M059J (cell line): ENCODE measurements at regions not wholly inside any gene's neighbourhood (a gene's known extent, or its start where the extent isn't known, plus 50 kb on each side); places are given as distances from the start of the nearest gene placed in this dataset.
"Not testable (repeated sequence)": the region's sequence is repeated elsewhere in the genome, so short reads cannot be mapped to it uniquely, and the experiment has no call there.

Experiments
- DNase-seq: peaks from one replicate; pipeline ENCODE4 v3.0.0-alpha.2; 2012; ENCODE audit warnings: low read depth

DNA sequence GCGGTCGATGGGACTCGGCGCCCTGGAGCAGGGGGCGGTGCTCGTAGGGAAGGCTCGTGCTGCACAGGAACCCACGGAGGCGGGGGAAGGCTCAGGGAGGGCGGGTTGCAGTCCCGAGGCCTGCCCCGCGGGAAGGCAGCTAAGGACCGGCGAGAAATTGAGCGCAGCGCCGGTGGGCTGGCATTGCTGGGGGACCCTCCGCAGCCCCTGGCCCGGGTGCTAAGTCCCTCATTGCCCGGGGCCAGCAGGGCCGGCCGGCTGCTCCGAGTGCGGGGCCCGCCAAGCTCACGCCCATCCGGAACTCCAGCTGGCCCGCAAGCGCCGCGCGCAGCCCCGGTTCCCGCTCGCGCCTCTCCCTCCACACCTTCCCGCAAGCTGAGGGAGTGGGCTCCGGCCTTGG lies 576.8 kb upstream of the LINC00305 start:
- DNase-seq: not testable (repeated sequence)

- DNase-seq: no peak
Measured at GRCh38 chr18:64720781-64721464, 572.0 kb upstream of the LINC00305 start.

- no peak for DNase-seq
Measured at GRCh38 chr18:64718808-64719207, 569.9 kb upstream of the LINC00305 start.

- no peak for DNase-seq
Measured at GRCh38 chr18:64717026-64717425, 568.1 kb upstream of the LINC00305 start.

GRCh38 chr18:64714086-64714485 lies 565.2 kb upstream of the LINC00305 start:
- no peak for DNase-seq

DNA sequence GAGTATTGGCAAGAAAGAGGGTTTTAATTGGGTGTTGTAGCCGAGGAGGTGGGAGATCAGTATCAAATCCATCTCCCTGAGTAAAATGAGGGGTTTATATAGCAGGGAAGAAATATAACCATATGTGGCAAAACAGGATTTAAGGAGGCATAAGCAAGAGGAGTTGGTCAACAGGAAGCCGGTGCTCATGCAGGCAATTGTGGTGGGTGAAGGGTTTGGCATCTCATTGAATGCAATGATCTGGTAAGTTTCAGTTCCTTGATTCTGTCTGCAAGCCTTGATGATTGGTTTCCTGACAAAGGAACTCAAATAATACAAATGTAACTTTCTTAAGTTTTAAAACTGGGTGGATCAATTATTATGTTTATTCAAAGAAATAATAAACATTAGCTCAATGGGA lies 564.4 kb upstream of the LINC00305 start:
- DNase-seq: no peak

GRCh38 chr18:64712035-64712434 lies 563.1 kb upstream of the LINC00305 start:
- no peak for DNase-seq

- DNase-seq: no peak
Measured at GRCh38 chr18:64710105-64710861, 561.4 kb upstream of the LINC00305 start.

- no peak for DNase-seq
Measured at GRCh38 chr18:64707052-64707451, 558.2 kb upstream of the LINC00305 start.

DNA sequence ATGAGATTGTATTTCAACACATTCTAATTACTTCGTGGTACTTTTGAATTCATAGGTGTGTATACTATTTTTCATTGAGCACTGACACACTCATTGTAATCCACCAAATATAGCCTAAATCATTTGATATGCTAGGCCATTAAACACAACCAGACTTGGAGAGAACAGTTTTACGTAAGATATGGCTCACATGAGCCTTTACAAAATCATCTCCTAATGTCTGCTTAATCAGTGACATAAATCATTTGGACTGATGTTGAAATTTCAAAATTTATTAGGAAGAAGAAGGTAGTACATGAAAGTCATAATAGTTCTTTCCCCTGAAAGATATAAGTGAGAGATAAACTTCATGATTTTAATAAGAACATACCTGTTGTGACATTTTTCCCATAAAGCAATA lies 550.2 kb upstream of the LINC00305 start:
- no peak for DNase-seq

- no peak for DNase-seq
Measured at GRCh38 chr18:64695851-64696553, 547.1 kb upstream of the LINC00305 start.

DNA sequence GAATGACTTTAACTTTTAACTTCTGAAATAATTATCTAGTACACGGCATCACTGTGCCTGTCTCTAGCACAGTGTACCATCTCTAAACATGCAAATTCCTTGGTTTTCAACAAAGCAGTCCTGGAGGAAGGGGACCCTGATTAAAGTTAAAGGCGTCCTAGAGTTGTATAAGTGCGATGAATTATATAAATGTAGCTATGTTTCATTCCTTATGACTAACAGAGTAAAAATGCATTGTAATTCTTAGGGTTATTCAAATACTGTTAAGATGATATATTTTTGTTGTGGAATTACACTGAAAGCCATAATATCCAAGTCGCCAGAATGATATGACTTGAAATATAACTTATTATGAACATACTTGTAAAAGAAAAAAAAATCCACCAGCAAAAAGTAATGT lies 544.9 kb upstream of the LINC00305 start:
- no peak for DNase-seq

DNA sequence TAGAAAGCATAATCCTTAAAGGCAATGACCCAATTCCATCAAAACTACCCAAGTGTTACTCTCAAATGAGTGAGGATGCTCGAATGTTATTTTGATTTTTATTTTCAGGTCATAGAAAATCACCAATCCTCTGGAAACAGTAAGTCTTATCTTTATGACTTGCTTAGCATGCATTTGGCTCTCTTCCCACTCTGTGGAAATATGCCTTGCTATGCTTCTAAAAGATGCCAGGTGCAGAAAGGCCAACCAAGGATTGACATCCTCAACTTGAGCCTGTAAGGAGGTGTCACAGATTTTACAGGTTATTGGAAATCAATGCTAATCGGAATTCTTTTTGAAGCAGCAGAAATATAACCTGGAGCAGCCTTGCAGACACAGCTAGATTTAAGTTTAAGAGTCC lies 543.9 kb upstream of the LINC00305 start:
- DNase-seq: no peak

DNA sequence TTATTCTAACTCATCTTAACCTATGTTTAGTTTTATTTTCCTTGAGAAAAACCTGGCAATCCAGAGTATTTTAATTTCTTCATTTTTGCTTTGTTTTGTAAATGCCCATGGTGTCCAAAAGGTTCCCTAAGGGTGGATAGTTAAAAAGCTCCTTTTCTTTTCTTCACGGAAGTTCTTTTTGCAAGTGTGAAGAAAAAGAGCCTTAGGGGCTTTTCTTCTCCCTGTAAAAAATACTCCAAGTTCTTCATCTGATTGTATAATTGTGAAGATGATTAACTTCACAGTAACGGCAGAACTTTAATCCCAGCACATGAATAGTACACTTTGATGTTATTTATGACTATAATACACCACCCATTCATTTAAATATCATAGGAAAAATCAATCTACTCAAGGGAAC lies 530.2 kb upstream of the LINC00305 start:
- no peak for DNase-seq

DNA sequence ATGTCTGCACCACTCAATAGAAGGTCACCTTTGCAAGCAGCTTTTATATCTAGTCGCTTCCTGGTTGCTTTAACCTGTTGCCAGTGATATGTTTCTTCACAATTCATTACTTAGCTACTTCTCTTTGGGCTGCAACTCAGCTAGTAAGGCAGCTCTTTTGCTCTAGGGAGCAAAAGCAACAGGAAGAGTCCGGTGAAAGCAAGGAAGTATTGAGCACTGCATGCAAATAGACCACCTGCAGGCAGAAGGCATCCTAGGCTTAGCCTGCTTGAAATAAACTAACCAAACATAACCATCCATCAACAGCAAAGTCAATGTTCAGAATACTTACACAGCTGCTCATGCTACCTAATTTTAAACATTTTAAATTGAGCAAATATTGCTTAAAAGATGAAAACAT lies 529.2 kb upstream of the LINC00305 start:
- no peak for DNase-seq

DNA sequence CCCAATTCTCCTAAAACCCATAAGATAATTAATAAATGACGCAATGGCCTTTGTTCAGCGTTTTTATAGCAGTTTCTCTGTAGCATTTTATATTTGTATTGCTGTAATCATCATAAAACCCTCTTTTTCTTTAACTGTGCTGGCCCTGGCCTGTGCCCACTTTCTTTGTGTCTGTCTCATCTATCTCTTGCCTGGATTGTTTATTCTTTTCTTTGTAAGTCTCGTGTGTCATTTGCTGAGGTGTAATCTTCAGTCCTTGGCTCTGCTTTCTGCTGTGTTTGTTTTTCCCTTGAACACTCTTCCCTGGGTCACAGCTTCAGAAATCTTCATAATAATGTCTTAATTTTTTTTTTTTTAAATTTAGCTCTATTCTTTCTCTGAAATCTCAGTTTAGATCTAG lies 525.8 kb upstream of the LINC00305 start:
- no peak for DNase-seq

DNA sequence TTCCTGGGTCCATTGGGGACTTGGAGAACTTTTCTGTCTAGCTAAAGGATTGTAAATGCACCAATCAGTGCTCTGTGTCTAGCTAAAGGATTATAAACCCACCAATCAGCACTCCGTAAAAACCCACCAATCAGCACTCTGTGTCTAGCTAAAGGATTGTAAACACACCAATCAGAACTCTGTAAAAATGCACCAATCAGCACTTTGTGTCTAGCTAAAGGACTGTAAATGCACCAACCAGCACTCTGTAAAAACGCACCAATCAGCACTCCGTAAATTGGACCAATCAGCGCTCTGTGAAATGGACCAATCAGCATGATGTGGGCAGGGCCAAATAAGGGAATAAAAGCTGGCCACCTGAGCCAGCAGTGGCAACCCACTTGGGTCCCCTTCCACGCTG lies 522.4 kb upstream of the LINC00305 start:
- DNase-seq: not testable (repeated sequence)

GRCh38 chr18:64668461-64668962 lies 519.6 kb upstream of the LINC00305 start:
- DNase-seq: no peak

- no peak for DNase-seq
Measured at GRCh38 chr18:64663086-64663485, 514.2 kb upstream of the LINC00305 start.

- no peak for DNase-seq
Measured at GRCh38 chr18:64659196-64659595, 510.3 kb upstream of the LINC00305 start.

DNA sequence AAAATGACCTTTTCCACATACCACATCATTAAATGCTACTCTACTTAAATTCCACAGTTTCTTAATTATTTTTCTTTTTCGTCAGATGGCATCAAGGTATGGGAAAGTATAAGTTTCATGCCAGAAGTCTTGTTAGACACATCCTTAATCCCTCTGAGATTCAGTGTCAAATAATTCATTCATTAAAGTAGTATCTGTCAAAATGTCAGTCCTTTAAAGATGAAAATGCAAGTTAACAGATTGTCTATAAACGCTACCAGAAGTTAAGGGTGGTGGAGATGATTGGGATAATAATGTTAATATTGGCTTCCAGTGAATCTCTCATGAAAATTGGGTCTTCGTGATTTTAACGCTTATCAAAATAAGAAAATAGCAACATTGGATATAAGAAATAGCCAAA lies 504.2 kb upstream of the LINC00305 start:
- no peak for DNase-seq

DNA sequence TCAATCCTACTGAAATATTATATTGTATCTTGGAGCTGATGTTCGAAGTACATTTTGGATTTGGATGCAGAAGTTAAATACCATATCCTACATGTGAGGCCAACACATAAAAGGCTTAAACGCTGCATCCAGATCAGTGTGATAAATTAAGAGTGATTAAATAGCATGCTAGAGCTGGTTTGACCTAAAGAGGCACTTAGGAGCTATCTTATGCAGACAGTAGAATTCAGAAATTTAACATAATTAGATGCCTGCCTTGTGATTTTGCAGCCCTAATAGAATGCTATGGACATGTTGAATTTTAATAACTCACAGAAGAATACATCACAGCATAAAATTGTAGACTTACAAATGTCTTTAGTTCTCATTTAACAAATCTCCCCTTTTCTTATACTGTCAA lies 501.2 kb upstream of the LINC00305 start:
- no peak for DNase-seq

- no peak for DNase-seq
Measured at GRCh38 chr18:64645753-64646152, 496.9 kb upstream of the LINC00305 start.
